ENCODE measurements at regions not wholly inside any gene's neighbourhood (a gene's known extent, or its start where the extent isn't known, plus 50 kb on each side); places are given as distances from the start of the nearest gene placed in this dataset.

DNA sequence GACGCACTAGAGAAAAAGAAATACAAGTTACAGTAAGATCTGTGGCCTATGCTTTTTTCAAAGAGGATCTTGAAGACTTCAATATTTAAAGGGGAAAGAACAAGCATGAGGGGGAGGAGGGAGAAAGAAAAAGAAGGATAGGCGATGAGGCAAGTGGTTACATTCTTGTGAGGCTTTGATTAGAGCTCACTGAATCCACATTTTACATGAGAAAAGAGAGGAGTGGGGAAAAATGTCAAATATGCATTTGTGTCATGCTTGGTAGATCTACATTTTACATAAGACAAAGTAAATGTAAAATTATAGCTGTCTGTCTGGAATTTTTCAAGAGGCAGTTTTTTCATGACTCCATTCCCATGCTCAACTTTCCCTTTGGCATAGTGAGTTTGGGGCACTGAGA is 965.9 kb downstream of the FSTL5 start:
- no peak overlapping the region for H3K27ac ChIP-seq (ENCODE audit: low read length in 2 of 2)
- H3K4me3 Mint-ChIP-seq: no peak overlapping the region

DNA sequence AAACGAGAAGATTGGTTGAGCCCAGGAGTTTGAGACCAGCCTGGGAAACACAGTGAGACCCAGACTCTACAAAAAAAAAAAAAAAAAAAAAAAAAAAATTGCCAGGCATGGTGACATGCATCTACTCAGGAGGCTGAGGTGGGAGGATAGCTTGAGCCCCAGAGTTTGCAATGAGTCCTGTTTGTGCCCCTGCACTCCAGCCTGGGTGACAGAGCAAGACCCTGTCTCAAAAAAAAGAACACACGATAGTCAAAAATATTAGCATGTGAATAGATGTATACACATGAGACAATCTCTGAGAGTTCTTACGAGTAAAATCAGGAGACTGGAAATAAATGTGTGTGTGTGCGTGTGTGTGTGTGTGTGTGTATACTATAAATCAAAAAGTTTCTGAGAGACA is 966.3 kb downstream of the FSTL5 start:
- Histone ChIP-seq H3K79me2 (ENCODE audit: control insufficient read depth, insufficient read depth, low read length) (no peaks in the 10 kb centered on the region), H3K4me1 (ENCODE audit: control insufficient read depth in 2 of 2, insufficient read depth in 2 of 2, low read length in 2 of 2) (no peaks in the 10 kb centered on the region), H3K4me2 (replicated peaks; ENCODE audit: low read depth, low read length, poor library complexity, severe bottlenecking) (no peak overlapping the region), H3K27ac (ENCODE audit: low read length in 2 of 2) (no peak overlapping the region), H3K9me3 (ENCODE audit: control extremely low read depth in 1 of 3, control insufficient read depth in 2 of 3, insufficient read depth in 1 of 3, low read length in 2 of 3) (no peaks in the 10 kb centered on the region), H2AFZ (ENCODE audit: insufficient read depth, low read depth, low read length, poor library complexity, severe bottlenecking) (no peak overlapping the region), H4K20me1 (ENCODE audit: control insufficient read depth, insufficient read depth, low read length, poor library complexity, severe bottlenecking) (no peaks in the 10 kb centered on the region), H3K36me3 (replicated peaks in 1 of 2; ENCODE audit: control extremely low read depth in 1 of 2, control insufficient read depth in 1 of 2, extremely low read depth in 1 of 2, insufficient read depth in 2 of 2, low read length in 1 of 2) (no peaks in the 10 kb centered on the region), H3K9ac (ENCODE audit: low read length) (no peak overlapping the region), H3K27me3 (replicated peaks in 1 of 4; ENCODE audit: control extremely low read depth in 1 of 4, control insufficient read depth in 3 of 4, insufficient read depth in 4 of 4, low read length in 3 of 4) (no peaks in the 10 kb centered on the region), H3K4me3 (ENCODE audit: control extremely low read depth in 1 of 5, extremely low read depth in 1 of 5, insufficient read depth in 1 of 5, low read depth in 2 of 5, low read length in 4 of 5) (no peak overlapping the region)
- no peak for ATAC-seq (ENCODE audit: low read depth)
- Mint-ChIP-seq H3K27ac (no peak overlapping the region), H3K9me3 (ENCODE audit: insufficient read depth) (peaks cover 6% of the 10 kb centered on the region), H3K4me1 (no peaks in the 10 kb centered on the region), H3K4me3 (no peak overlapping the region), H3K27me3 (no peaks in the 10 kb centered on the region)
- ChIA-PET CTCF (no interaction called here), POLR2A (no interaction called here)
- intact Hi-C loops (cut with micrococcal nuclease): no loop called here
- 100% methylated on average over 1 of the region's 4 CpGs for WGBS (ENCODE audit: insufficient coverage)
- TF ChIP-seq EZH2 (IDR thresholded peaks at IDR 0.05; ENCODE audit: borderline replicate concordance, insufficient read depth, low read depth, low read length, poor library complexity, severe bottlenecking) (no peak), CTCF (IDR thresholded peaks at IDR 0.05) (no peak)
- no peak for DNase-seq

More for the DNA sequence above, 965.9 kb downstream of the FSTL5 start:
- no peak overlapping the region for H3K4me2 ChIP-seq (replicated peaks; ENCODE audit: low read depth, low read length, poor library complexity, severe bottlenecking)
- Mint-ChIP-seq H3K4me1 (no peaks in the 10 kb centered on the region), H3K27me3 (no peaks in the 10 kb centered on the region), H3K27ac (no peak overlapping the region), H3K9me3 (ENCODE audit: insufficient read depth) (peaks cover 6% of the 10 kb centered on the region)
- no peak overlapping the region for H3K9ac ChIP-seq (ENCODE audit: low read length)
- TF ChIP-seq EZH2 (IDR thresholded peaks at IDR 0.05; ENCODE audit: borderline replicate concordance, insufficient read depth, low read depth, low read length, poor library complexity, severe bottlenecking) (no peak), CTCF (IDR thresholded peaks at IDR 0.05) (no peak)
- H3K4me1 ChIP-seq (ENCODE audit: control insufficient read depth in 2 of 2, insufficient read depth in 2 of 2, low read length in 2 of 2): no peaks in the 10 kb centered on the region
- no peaks in the 10 kb centered on the region for H3K27me3 ChIP-seq (replicated peaks in 1 of 4; ENCODE audit: control extremely low read depth in 1 of 4, control insufficient read depth in 3 of 4, insufficient read depth in 4 of 4, low read length in 3 of 4)
- ChIA-PET POLR2A (no interaction called here), CTCF (no interaction called here)
- H3K79me2 ChIP-seq (ENCODE audit: control insufficient read depth, insufficient read depth, low read length): no peaks in the 10 kb centered on the region
- no peaks in the 10 kb centered on the region for H4K20me1 ChIP-seq (ENCODE audit: control insufficient read depth, insufficient read depth, low read length, poor library complexity, severe bottlenecking)
- no peak overlapping the region for H2AFZ ChIP-seq (ENCODE audit: insufficient read depth, low read depth, low read length, poor library complexity, severe bottlenecking)
- no peak for ATAC-seq (ENCODE audit: low read depth)
- no peak for DNase-seq
- H3K36me3 ChIP-seq (replicated peaks in 1 of 2; ENCODE audit: control extremely low read depth in 1 of 2, control insufficient read depth in 1 of 2, extremely low read depth in 1 of 2, insufficient read depth in 2 of 2, low read length in 1 of 2): no peaks in the 10 kb centered on the region
- intact Hi-C loops (cut with micrococcal nuclease): no loop called here
- H3K9me3 ChIP-seq (ENCODE audit: control extremely low read depth in 1 of 3, control insufficient read depth in 2 of 3, insufficient read depth in 1 of 3, low read length in 2 of 3): no peaks in the 10 kb centered on the region
- H3K4me3 ChIP-seq (ENCODE audit: control extremely low read depth in 1 of 5, extremely low read depth in 1 of 5, insufficient read depth in 1 of 5, low read depth in 2 of 5, low read length in 4 of 5): no peak overlapping the region
- 100% methylated on average over 1 of the region's 2 CpGs for WGBS (ENCODE audit: insufficient coverage)

Measured in B cell (primary cell).